BE2C (cell line): ENCODE measurements at regions not wholly inside any gene's neighbourhood (a gene's known extent, or its start where the extent isn't known, plus 50 kb on each side); places are given as distances from the start of the nearest gene placed in this dataset.

Source experiments
- DNase-seq: peaks from one replicate; pipeline ENCODE4 v3.0.0-alpha.2; 2020
- H3K27me3 ChIP-seq: fragments of 250-450 bp; sonication (Bioruptor Pico); 2 replicates; pipeline ENCODE4 v1.5.1; 2020; ENCODE audit warnings: mild to moderate bottlenecking
- H3K36me3 ChIP-seq: fragments of 250-450 bp; sonication (Bioruptor Pico); 2 replicates; pipeline ENCODE4 v1.5.1; 2020; ENCODE audit warnings: mild to moderate bottlenecking
- H3K4me1 ChIP-seq: fragments of 250-450 bp; sonication (Bioruptor Pico); 2 replicates; pipeline ENCODE4 v1.5.1; 2020
- H3K4me3 ChIP-seq: 2 replicates; pipeline ENCODE4 v1.5.1; 2011; ENCODE audit warnings: low read depth, low read length
- H3K9me3 ChIP-seq: fragments of 250-450 bp; sonication (Bioruptor Pico); 2 replicates; pipeline ENCODE4 v1.5.1; 2020
- TF ChIP-seq, protein P1 (sequence below): IDR thresholded peaks from 2 replicates; pipeline ENCODE4 v1.5.1; 2012; ENCODE audit warnings: mild to moderate bottlenecking, low read depth, low read length

DNA sequence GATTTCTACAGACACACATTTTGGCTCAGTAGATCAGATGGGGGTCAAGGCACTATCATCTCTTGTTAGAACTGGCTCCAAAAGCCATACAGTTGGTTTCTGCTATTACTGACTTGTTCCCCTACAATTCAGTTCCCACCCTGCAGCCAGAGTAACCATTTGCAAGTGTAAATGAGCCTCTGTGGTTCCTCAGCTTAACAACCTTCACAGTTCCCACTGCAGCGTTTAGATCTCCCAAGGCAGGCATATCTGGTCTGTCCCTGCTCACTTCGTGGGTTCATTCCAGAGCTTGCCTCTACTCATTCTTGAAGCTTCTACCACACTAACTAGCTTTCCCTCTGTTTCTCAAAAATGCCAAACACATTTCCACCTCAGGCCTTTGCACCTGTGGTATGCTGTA lies 186.1 kb downstream of the CBLN1 start:
- no peak for DNase-seq
- H3K4me1 ChIP-seq: no peaks in the 10 kb centered on the region

DNA sequence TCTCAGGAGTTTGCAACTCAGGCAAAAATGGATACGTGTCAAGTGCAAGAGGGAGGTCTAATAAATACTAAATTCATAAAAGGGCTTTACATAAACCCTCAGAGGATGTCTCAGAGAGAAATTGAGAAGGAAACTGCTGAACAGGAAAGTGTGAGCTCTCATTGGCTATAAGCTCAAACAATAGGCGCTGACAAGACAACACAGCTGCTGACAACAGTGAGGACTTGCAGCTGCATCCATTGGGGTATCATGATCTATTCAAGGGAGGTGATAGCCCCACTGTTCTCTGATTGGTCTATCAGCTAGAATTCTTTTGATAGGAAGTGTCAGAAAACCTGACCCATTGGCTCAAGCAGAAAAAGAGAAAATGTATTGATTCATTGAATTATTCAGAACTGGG lies 187.2 kb downstream of the CBLN1 start:
- DNase-seq: no peak
- no peaks in the 10 kb centered on the region for H3K36me3 ChIP-seq
- no peaks in the 10 kb centered on the region for H3K9me3 ChIP-seq
- H3K4me1 ChIP-seq: no peaks in the 10 kb centered on the region
- H3K4me3 ChIP-seq: no peak overlapping the region
- no peaks in the 10 kb centered on the region for H3K27me3 ChIP-seq
- TF ChIP-seq, protein P1, sequence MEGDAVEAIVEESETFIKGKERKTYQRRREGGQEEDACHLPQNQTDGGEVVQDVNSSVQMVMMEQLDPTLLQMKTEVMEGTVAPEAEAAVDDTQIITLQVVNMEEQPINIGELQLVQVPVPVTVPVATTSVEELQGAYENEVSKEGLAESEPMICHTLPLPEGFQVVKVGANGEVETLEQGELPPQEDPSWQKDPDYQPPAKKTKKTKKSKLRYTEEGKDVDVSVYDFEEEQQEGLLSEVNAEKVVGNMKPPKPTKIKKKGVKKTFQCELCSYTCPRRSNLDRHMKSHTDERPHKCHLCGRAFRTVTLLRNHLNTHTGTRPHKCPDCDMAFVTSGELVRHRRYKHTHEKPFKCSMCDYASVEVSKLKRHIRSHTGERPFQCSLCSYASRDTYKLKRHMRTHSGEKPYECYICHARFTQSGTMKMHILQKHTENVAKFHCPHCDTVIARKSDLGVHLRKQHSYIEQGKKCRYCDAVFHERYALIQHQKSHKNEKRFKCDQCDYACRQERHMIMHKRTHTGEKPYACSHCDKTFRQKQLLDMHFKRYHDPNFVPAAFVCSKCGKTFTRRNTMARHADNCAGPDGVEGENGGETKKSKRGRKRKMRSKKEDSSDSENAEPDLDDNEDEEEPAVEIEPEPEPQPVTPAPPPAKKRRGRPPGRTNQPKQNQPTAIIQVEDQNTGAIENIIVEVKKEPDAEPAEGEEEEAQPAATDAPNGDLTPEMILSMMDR: no peak

More for the DNA sequence above, 186.1 kb downstream of the CBLN1 start:
- Histone ChIP-seq H3K36me3 (no peaks in the 10 kb centered on the region), H3K27me3 (no peaks in the 10 kb centered on the region), H3K9me3 (no peaks in the 10 kb centered on the region), H3K4me3 (no peak overlapping the region)
- TF ChIP-seq, protein P1: no peak

DNA sequence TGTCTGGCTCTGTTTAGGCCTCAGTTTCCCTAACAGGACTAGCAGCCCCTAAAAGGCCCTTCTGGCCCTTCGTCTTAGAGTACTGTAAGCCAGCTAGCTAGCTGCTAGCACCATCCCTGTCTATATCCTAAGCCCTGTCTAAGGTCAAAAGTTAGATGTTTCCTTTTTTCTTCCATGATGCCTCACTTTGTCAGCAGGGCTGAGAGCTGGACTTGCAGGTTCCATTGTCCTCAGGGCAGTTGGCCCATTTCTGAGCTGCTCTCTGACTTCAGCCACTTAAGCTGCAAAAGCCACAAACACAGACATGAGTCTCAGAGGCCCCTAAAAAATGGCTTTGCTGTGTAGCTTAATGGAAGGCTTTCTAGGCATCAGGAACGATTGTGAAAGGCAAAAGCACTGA lies 187.7 kb downstream of the CBLN1 start:
- Histone ChIP-seq H3K4me1 (no peaks in the 10 kb centered on the region), H3K4me3 (no peak overlapping the region), H3K36me3 (no peaks in the 10 kb centered on the region), H3K27me3 (no peaks in the 10 kb centered on the region), H3K9me3 (no peaks in the 10 kb centered on the region)
- TF ChIP-seq, protein P1: no peak
- DNase-seq: no peak

DNA sequence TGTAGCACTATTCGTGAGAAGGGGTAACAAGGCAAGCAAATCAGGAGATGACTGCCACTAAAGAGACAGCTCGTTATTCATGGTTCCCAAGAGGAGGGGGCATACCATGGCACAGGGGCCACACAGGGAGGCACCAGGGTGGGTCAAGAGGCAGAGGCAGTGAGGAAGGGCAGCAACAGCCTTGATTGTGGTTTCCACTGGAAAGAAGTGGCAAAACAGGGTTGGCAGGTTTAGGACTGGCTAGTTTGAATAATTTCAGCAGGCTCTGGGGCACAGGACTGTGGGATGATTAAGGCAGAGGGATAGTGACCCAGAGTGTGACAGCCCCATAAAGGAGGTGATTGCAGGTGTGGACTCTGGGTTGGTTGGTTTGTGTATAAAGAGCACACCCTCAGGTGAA lies 188.9 kb downstream of the CBLN1 start:
- DNase-seq: no peak
- Histone ChIP-seq H3K4me3 (no peak overlapping the region), H3K36me3 (no peaks in the 10 kb centered on the region), H3K9me3 (no peaks in the 10 kb centered on the region), H3K27me3 (no peaks in the 10 kb centered on the region), H3K4me1 (no peaks in the 10 kb centered on the region)
- TF ChIP-seq, protein P1: no peak

DNA sequence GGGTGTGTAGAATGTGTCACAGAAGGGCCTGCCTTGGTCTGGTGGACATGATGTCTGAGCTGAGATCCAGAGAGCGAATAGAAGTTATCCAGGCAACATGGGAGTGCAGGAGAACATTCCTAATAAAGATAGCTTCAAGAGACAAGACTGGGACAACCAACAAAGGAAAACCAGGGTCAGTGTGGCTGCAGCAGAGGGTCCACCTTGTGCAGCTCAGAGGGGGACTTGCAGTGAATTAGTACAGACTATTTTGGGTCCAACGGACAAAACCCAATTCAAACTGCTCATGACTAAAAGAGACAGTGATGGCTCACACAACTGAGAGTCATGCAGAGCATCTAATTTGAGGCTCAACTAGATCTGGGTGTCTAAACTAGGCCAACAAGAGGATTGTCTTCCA lies 192.1 kb downstream of the CBLN1 start:
- Histone ChIP-seq H3K27me3 (no peaks in the 10 kb centered on the region), H3K36me3 (no peaks in the 10 kb centered on the region), H3K4me1 (no peaks in the 10 kb centered on the region), H3K4me3 (no peak overlapping the region), H3K9me3 (no peaks in the 10 kb centered on the region)
- TF ChIP-seq, protein P1: no peak
- DNase-seq: no peak

DNA sequence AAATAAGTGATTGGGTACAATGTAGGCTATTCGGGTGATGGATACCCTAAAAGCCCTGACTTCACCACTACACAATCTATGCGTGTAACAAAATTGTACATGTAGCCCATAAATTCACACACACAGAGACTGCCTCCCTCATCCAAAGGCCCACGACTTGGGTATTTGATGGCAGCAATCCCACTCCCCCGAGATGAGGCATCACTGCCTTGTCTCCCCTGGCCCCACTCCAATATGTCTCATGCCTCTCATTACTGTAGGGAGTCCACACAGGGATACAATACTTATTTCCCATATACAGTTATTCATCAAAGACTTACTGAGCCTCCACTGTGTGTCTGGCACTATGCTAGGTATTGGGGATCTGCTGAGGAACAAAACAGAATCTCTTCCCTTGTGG lies 192.6 kb downstream of the CBLN1 start:
- H3K9me3 ChIP-seq: no peaks in the 10 kb centered on the region
- H3K4me3 ChIP-seq: no peak overlapping the region
- H3K27me3 ChIP-seq: no peaks in the 10 kb centered on the region
- H3K36me3 ChIP-seq: no peaks in the 10 kb centered on the region
- TF ChIP-seq, protein P1: no peak
- H3K4me1 ChIP-seq: no peaks in the 10 kb centered on the region
- DNase-seq: no peak
